Ishikawa (cell line): ENCODE measurements at regions not wholly inside any gene's neighbourhood (a gene's known extent, or its start where the extent isn't known, plus 50 kb on each side); places are given as distances from the start of the nearest gene placed in this dataset.

ENCODE experiments used
- EGR1 ChIP-seq: IDR thresholded peaks from 2 replicates; pipeline ENCODE4 v1.6.1; 2012
- MAX ChIP-seq: IDR thresholded peaks from 2 replicates; pipeline ENCODE4 v1.6.1; 2012
- RAD21 ChIP-seq: IDR thresholded peaks from 2 replicates; pipeline ENCODE4 v1.6.1; 2012; ENCODE audit warnings: low read depth

GRCh38 chrX:40374486-40374885 is 206.3 kb upstream of the ATP6AP2 start:
- no peak for TF ChIP-seq RAD21
- TF ChIP-seq MAX, result no peak
- TF ChIP-seq EGR1, result no peak
